Hepatocyte (in vitro differentiated cells): ENCODE measurements at regions not wholly inside any gene's neighbourhood (a gene's known extent, or its start where the extent isn't known, plus 50 kb on each side); places are given as distances from the start of the nearest gene placed in this dataset.

Source experiments
- CTCF ChIP-seq: fragments of 200-600 bp; sonication (generic); IDR thresholded peaks from 2 replicates; pipeline ENCODE4 v1.5.1; 2016; ENCODE audit warnings: antibody characterized with exemption, mild to moderate bottlenecking; ENCODE audit not compliant: poor library complexity
- EZH2 ChIP-seq: fragments of 200-600 bp; sonication (generic); IDR thresholded peaks from 2 replicates; pipeline ENCODE4 v1.6.1; 2016; ENCODE audit warnings: antibody characterized with exemption, mild to moderate bottlenecking, borderline replicate concordance
- EZH2phosphoT487 ChIP-seq: fragments of 200-600 bp; sonication (generic); IDR thresholded peaks from one replicate; pipeline ENCODE4 v1.6.1; 2018; ENCODE audit warnings: antibody characterized with exemption, mild to moderate bottlenecking, low read depth, moderate library complexity; ENCODE audit not compliant: unreplicated experiment, severe bottlenecking

DNA sequence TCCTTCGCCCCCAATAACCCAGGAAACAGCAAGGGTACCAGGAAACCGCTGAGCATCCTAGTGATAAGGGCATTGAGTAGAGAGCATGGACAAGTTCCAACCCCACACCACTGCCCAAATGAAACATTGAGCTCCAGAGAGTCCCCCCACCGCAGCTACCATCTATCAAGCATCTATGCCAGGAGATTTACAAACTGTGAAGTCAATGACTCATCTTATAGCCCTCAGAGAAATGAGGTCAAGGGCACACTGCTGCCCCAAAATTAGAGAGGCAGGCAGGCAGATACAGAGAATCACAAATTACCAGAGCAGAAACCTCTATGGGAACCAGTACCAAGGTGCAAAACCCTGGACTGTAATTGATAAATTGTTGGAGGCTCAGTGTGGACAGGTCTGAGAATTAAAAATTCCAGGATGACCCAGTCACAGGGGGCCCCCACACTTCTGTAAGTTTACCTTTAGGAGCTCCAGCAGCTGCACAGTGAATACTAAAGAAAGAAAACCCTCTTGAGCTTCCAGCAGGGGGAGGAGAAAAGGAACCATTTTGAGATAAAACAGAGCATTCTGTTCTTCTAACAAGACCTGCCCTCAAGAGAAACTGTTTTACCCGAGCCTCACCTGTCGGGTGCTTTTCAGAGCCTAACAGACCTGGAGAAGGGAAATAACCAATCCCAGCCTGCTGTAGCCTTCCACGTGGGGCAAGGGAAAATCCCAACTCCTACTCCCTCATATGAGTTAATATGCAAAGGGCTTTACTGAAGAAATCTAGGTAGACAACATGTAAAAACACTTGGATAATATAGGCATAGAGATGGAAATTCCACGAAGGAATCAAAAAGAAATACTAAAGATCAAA is 118.0 kb upstream of the ARID1B start:
- TF ChIP-seq CTCF (no peak), EZH2phosphoT487 (no peak), EZH2 (no peak)
